HG02970 (cell line): ENCODE measurements at regions not wholly inside any gene's neighbourhood (a gene's known extent, or its start where the extent isn't known, plus 50 kb on each side); places are given as distances from the start of the nearest gene placed in this dataset.

Experiments used
- ATAC-seq: cut with Tn5 transposase; IDR thresholded peaks from one replicate; pipeline ENCODE4 v1.9.1; 2021; ENCODE audit warnings: mild to moderate bottlenecking, moderate library complexity, moderate number of reproducible peaks; ENCODE audit not compliant: unreplicated experiment, low FRiP score

- ATAC-seq = no peak
Observed at GRCh38 chr19:28502879-28503734, 709.8 kb downstream of the UQCRFS1 start.

DNA sequence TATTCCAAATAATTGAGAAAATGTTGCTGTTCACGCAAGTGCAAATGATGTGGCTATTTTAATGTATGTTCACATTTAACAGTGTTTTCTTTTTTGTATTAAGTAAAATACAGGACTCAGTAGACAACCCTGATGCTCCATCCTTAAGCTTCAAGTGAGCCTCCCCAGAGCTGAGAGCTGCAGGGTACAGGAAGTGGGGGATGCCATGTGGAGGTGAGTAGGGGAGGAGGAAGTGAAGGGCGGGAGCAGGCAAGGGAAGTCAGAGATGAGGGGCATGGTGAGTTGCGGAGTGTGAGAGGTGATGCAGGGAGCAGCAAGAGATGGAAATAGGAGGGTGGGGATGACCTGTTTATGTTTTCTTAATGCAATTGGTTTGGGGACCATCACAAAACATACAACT, 711.0 kb downstream of the UQCRFS1 start:
- ATAC-seq = no peak

GRCh38 chr19:28500982-28501630, 711.8 kb downstream of the UQCRFS1 start:
- ATAC-seq = no peak

- ATAC-seq = no peak
Observed at GRCh38 chr19:28500296-28500695, 712.7 kb downstream of the UQCRFS1 start.

DNA sequence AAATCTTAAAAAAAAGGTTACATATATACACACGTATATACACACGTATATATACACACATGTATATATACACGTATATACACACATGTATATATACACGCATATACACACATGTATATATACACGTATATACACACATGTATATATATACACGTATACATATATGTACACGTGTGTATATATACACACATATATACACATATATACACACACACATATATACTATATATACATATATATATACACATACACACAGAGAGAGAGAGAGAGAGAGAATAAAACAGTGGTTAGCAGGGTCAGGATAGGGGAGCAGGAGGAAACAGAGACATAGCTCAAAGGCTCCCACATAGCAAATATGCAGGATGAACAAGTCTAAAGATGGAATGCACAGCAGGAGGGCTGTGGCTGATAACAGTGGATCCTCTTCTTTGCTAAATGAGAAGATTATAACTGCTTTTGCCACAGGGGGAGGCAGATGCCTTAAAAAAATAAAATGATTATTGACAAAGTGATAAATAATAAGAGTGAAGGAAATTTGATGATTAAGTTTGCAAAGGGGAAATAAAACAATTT, 714.5 kb downstream of the UQCRFS1 start:
- ATAC-seq = no peak

- ATAC-seq = no peak
Observed at GRCh38 chr19:28497887-28498286, 715.1 kb downstream of the UQCRFS1 start.

GRCh38 chr19:28497137-28497536, 715.8 kb downstream of the UQCRFS1 start:
- ATAC-seq = no peak

GRCh38 chr19:28495046-28495445, 717.9 kb downstream of the UQCRFS1 start:
- no peak for ATAC-seq

GRCh38 chr19:28494461-28494860, 718.5 kb downstream of the UQCRFS1 start:
- ATAC-seq = no peak

DNA sequence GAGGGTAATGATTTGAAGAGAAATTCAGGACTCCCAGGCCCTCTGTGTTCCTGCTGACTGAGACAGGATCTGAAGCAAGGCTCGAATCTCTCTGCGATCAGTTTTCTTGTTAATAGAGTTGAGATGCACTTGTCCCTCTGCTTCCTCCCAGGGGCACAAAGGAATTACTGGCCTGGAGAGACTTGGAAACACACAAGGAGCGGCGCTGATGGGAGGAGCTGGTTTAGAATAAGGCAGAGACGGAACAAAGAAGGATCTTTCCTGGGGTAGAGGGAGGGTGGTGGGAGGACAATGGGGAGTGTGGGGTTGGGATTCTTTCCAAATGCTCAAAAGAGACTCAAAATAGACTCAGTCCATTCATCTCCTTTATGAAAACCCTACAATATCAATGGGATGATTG, 719.1 kb downstream of the UQCRFS1 start:
- no peak for ATAC-seq

DNA sequence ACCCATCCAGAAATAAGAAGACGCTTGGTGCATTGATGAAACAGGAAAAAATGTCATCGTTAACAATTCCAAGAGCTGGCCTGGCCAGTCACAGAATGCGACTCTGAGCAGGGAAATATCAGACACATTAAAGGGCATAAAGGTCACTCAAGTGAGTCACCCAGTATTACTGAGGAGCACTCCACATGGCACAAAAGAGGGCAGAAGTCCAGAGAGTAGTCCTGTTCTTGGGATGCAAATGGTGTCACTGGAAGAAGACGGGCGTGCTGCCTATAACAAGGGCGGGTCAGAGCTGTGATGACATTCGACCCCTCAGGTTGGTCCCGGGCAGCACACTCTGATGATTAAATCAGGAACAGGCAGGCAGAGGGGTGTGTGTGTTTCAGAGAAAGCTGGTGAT, 720.3 kb downstream of the UQCRFS1 start:
- no peak for ATAC-seq

DNA sequence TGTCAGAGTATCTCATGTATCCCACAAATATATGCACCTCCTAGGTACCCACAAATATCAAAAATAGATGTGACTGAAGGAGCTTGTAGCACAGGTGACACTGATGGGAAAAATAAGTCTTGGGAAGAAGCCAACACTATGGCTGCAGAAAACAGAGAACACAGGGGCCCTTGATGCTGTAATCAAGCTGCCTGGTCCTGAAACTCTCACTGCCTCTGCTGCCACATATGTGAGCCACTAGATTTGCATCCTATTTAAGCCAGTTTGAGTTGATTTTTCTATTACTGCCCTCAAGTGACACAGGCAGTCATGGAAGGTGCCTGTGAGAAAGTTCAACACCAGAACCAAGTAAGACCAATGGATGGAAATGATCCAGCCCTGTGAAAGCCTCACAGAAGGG, 720.8 kb downstream of the UQCRFS1 start:
- no peak for ATAC-seq

DNA sequence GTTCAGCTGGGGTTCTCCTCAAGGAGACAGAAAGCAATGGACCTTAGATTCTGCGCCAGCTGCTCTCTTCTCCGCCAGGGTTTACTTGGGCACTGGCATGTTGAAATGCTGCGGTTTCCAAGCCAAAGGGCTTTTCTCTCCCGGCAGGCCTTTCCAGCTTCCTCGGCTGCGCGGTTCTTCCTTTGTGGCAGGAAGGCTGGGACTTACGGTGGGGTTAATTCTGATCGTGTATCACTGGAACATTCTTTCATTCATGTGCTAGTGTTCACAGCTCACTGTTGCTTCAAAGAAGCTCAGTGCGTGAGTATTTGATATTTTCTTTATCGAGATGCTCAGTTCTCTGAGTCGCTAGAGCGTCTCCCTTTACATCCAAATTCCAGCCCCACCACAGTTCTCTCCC, 723.2 kb downstream of the UQCRFS1 start:
- ATAC-seq = no peak

GRCh38 chr19:28489126-28489660, 723.8 kb downstream of the UQCRFS1 start:
- no peak for ATAC-seq

DNA sequence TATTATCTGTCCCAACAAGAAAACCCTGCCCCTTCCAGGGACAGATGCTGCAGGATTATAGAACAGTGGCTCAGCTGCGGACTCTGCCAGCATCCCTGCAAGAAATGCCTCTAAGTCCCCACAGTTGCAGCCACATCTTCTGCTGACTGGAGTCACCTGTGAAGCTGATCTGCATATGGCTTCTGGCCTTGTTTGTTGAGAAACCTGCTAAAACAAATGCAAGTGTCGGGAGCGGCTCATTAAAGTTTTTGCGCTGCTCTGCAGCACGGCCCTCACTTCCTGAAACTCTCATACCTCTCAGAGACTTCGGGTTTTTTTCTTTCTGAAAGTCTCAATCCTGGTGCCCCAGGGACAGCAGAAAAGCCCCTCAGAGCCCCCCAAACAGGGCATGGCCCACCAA, 725.0 kb downstream of the UQCRFS1 start:
- no peak for ATAC-seq

- ATAC-seq = no peak
Observed at GRCh38 chr19:28486926-28487325, 726.0 kb downstream of the UQCRFS1 start.

DNA sequence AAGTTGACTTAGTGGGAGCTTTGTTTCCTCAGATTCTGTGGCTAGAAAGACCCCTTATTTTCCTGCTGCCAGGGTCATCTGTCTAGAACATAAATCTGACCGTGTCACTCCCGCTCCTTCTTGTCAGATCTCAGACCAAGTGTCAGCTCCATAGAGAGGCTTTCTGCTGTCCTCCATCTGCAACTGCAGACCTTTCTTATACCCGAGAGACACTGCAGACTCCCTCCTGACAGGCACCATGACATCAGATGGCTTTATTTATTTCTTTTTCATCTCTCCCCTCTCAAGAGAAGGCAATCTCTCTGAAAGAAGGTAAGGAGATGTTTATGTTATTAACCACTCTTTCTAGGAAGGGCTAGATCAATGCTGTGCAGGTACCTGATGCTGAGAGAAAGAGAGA, 726.5 kb downstream of the UQCRFS1 start:
- ATAC-seq = no peak

DNA sequence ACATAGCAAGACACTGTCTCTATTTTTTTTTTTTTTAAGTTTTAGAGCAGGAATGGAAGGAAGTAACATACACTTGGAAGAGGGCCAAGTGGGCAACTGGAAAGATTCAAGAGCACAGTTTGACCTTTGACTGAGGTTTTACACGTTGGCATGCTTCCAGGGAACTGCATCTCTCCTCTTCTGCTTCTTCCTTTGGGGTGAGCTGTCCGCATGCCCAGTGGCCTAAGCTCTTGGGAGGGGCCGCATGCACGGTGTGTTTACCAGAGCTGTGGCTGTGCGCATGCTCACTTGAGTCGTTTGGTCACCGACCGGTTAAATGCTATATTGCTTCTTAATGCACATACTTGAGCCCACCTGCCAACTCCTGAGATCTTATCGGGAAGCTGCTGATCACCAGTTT, 727.7 kb downstream of the UQCRFS1 start:
- ATAC-seq = no peak

GRCh38 chr19:28483197-28483596, 729.8 kb downstream of the UQCRFS1 start:
- ATAC-seq = no peak

DNA sequence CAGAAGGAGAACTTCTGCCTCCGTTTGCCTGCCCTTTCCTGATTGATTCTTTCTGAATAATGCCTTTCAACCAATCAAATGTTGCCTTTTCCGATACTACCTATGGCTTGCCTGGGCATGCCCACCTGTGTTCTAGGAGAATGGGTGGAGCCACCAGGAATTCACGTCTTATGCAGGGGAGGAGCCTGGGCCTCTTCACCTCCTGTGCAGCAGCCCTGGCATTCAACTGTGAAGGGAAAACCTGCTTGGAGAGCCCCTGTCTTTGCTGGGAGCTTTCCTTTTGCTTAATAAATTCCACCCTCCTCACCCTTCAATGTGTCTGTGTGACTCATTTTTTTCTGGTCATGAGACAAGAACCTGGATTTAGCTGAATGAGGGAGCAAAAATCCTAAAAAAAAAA, 730.7 kb downstream of the UQCRFS1 start:
- ATAC-seq = no peak

DNA sequence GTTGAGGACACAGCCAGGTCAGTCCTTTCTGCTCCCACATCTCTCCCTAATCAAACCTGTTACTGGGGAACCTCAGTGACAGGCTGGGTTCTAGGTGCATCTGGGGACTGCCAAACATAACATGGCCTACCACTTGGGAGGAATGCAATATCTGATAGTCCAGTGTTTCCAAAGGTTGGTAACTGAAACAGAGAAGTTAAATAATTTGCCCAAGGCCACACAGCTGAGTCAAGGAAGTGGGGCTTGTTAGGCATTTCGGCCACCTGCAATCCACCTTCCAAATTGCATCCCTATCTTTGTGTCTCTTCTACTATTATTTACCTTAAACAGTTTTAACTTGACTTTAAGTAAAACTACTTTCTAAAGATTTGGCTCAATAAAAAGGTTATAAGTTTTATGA, 731.3 kb downstream of the UQCRFS1 start:
- no peak for ATAC-seq
